H1 (cell line): ENCODE measurements at regions not wholly inside any gene's neighbourhood (a gene's known extent, or its start where the extent isn't known, plus 50 kb on each side); places are given as distances from the start of the nearest gene placed in this dataset.

Source experiments
- CTCF ChIA-PET: fragments of 300-600 bp; sonication (Branson Sonifier 250); formaldehyde crosslinking; loops from one replicate; lab custom pipeline; 2021; ENCODE audit not compliant: partially characterized antibody; lab: Charles Lee
- POLR2A ChIA-PET: fragments of 300-600 bp; sonication (Branson Sonifier 250); formaldehyde crosslinking; loops from one replicate; lab custom pipeline; 2021; ENCODE audit warnings: inconsistent platforms; ENCODE audit not compliant: partially characterized antibody; lab: Charles Lee
- DNase-seq, 2 experiments: peaks; one replicate each; pipeline versions ENCODE4 v3.0.0 to v3.0.0-alpha.2; 2010 to 2022; ENCODE audit warnings: low spot score in 2 of 2, low read depth in 1 of 2, mixed read lengths in 1 of 2
- FAIRE-seq: peaks from 2 replicates; lab custom pipeline; 2011; peaks lifted over from hg19 to GRCh38; lab: Jason Lieb, UNC
- H2AFZ ChIP-seq: 2 replicates; pipeline ENCODE4 v1.8.1; 2012; ENCODE audit warnings: low read length, inconsistent platforms
- H2AK5ac ChIP-seq: 2 replicates; pipeline ENCODE4 v1.6.1; 2013; ENCODE audit warnings: low read depth, low read length
- H2BK120ac ChIP-seq: replicated peaks from 2 replicates; pipeline ENCODE3; 2013; ENCODE audit warnings: low read depth, low read length, inconsistent platforms
- H2BK12ac ChIP-seq: 2 replicates; pipeline ENCODE4 v1.6.1; 2013; ENCODE audit warnings: low read depth, low read length
- H2BK15ac ChIP-seq: 2 replicates; pipeline ENCODE4 v1.6.1; 2013; ENCODE audit warnings: low read length
- H2BK20ac ChIP-seq: 2 replicates; pipeline ENCODE4 v1.6.1; 2013; ENCODE audit warnings: low read length
- H2BK5ac ChIP-seq: 2 replicates; pipeline ENCODE4 v1.6.1; 2013; ENCODE audit warnings: low read depth, low read length
- H3K14ac ChIP-seq: 2 replicates; pipeline ENCODE4 v1.6.1; 2013; ENCODE audit warnings: inconsistent platforms; ENCODE audit not compliant: insufficient read length
- H3K18ac ChIP-seq: 2 replicates; pipeline ENCODE4 v1.6.1; 2013; ENCODE audit warnings: low read length; ENCODE audit errors: extremely low read depth
- H3K23ac ChIP-seq: 2 replicates; pipeline ENCODE4 v1.6.1; 2013; ENCODE audit warnings: inconsistent platforms; ENCODE audit not compliant: insufficient read length
- H3K23me2 ChIP-seq: 2 replicates; pipeline ENCODE4 v1.6.1; 2013; ENCODE audit warnings: low read depth, low read length
- H3K27ac ChIP-seq: 2 replicates; pipeline ENCODE4 v1.6.1; 2011; ENCODE audit warnings: low read depth, low read length, inconsistent platforms
- H3K27me3 ChIP-seq, 4 experiments: replicated peaks in 1 of 4; 1 replicate in 1 of 4; 2 replicates in 3 of 4; pipeline versions ENCODE4 v1.6.1 to v1.8.1; 2011 to 2013; ENCODE audit warnings: low read length in 3 of 4, mild to moderate bottlenecking in 3 of 4, inconsistent platforms in 2 of 4, mixed read lengths in 2 of 4, moderate library complexity in 1 of 4; ENCODE audit not compliant: control insufficient read depth in 3 of 4, insufficient read depth in 3 of 4; ENCODE audit errors: extremely low read depth in 1 of 4
- H3K36me3 ChIP-seq, 4 experiments: 2 replicates each; pipeline versions ENCODE4 v1.6.1 to v1.8.1; 2011 to 2013; ENCODE audit warnings: mild to moderate bottlenecking in 4 of 4, low read length in 3 of 4, moderate library complexity in 2 of 4, control low read depth in 1 of 4, inconsistent platforms in 1 of 4; ENCODE audit not compliant: insufficient read depth in 4 of 4, control insufficient read depth in 2 of 4
- H3K4ac ChIP-seq: replicated peaks from 2 replicates; pipeline ENCODE3; 2013; ENCODE audit warnings: low read length, low read depth, mixed read lengths, inconsistent platforms; ENCODE audit not compliant: insufficient read length
- H3K4me1 ChIP-seq, 4 experiments: replicated peaks in 1 of 4; 1 replicate in 1 of 4; 2 replicates in 3 of 4; pipeline versions ENCODE4 v1.6.1 to v1.8.1; 2011 to 2013; ENCODE audit warnings: low read length in 3 of 4, inconsistent platforms in 2 of 4, mixed read lengths in 1 of 4; ENCODE audit not compliant: insufficient read depth in 4 of 4, control insufficient read depth in 3 of 4
- H3K4me2 ChIP-seq, 2 experiments: 2 replicates each; pipeline versions ENCODE4 v1.6.1 to v1.8.1; 2011 to 2013; ENCODE audit warnings: low read depth in 2 of 2, low read length in 2 of 2, control low read depth in 1 of 2, inconsistent platforms in 1 of 2, mild to moderate bottlenecking in 1 of 2; ENCODE audit not compliant: insufficient read depth in 1 of 2
- H3K4me3 ChIP-seq, 4 experiments: fragments of 200-600, 300-600 bp in 1 of 4; sonication (generic), shearing (Covaris generic), sonication (Bioruptor Twin) in 1 of 4; 2 replicates each; pipeline versions ENCODE4 v1.5.1 to v1.8.1; 2011 to 2016; ENCODE audit warnings: low read length in 4 of 4, low read depth in 3 of 4, control low read depth in 2 of 4, inconsistent platforms in 2 of 4, mild to moderate bottlenecking in 2 of 4, mixed read lengths in 1 of 4, moderate library complexity in 1 of 4; ENCODE audit not compliant: insufficient read depth in 2 of 4; ENCODE audit errors: extremely low read depth in 1 of 4
- H3K56ac ChIP-seq: replicated peaks from 2 replicates; pipeline ENCODE3; 2013; ENCODE audit warnings: low read depth, mild to moderate bottlenecking, mixed read lengths, low read length, inconsistent platforms; ENCODE audit not compliant: insufficient read length
- H3K79me1 ChIP-seq: 2 replicates; pipeline ENCODE4 v1.6.1; 2013; ENCODE audit warnings: low read depth, low read length, control low read depth
- H3K79me2 ChIP-seq, 2 experiments: 2 replicates each; pipeline versions ENCODE4 v1.6.1 to v1.8.1; 2012 to 2013; ENCODE audit warnings: low read length in 2 of 2, mild to moderate bottlenecking in 2 of 2, inconsistent platforms in 1 of 2; ENCODE audit not compliant: insufficient read depth in 2 of 2, control insufficient read depth in 1 of 2
- H3K9ac ChIP-seq, 4 experiments: replicated peaks in 1 of 4; 1 replicate in 1 of 4; 2 replicates in 3 of 4; pipeline versions ENCODE4 v1.6.1 to v1.8.1; 2011 to 2013; ENCODE audit warnings: low read depth in 3 of 4, low read length in 3 of 4, control low read depth in 2 of 4, mild to moderate bottlenecking in 2 of 4, moderate library complexity in 2 of 4, inconsistent platforms in 1 of 4; ENCODE audit errors: extremely low read depth in 1 of 4
- H3K9me3 ChIP-seq, 2 experiments: 2 replicates each; pipeline versions ENCODE4 v1.6.1 to v1.8.1; 2012 to 2013; ENCODE audit warnings: mild to moderate bottlenecking in 2 of 2, moderate library complexity in 2 of 2, control low read depth in 1 of 2, inconsistent platforms in 1 of 2, low read depth in 1 of 2, low read length in 1 of 2, mixed read lengths in 1 of 2; ENCODE audit not compliant: insufficient read depth in 2 of 2
- H4K20me1 ChIP-seq, 2 experiments: replicated peaks in 1 of 2; 2 replicates each; pipeline versions ENCODE3 to v1.8.1; 2011 to 2013; ENCODE audit warnings: inconsistent platforms in 2 of 2, low read length in 2 of 2, mild to moderate bottlenecking in 1 of 2; ENCODE audit not compliant: insufficient read depth in 2 of 2, control insufficient read depth in 1 of 2
- H4K5ac ChIP-seq: 2 replicates; pipeline ENCODE4 v1.6.1; 2013; ENCODE audit warnings: low read length, low read depth, mixed read lengths, inconsistent platforms; ENCODE audit not compliant: insufficient read length
- H4K8ac ChIP-seq: 2 replicates; pipeline ENCODE4 v1.8.0; 2013; ENCODE audit warnings: mild to moderate bottlenecking, moderate library complexity, low read length, inconsistent platforms; ENCODE audit not compliant: insufficient read depth; ENCODE audit errors: extremely low read depth
- H4K91ac ChIP-seq: replicated peaks from 2 replicates; pipeline ENCODE3; 2013; ENCODE audit warnings: low read length, mixed read lengths, inconsistent platforms; ENCODE audit not compliant: insufficient read length
- CBX5 ChIP-seq: fragments of 300-800, 300-1000 bp; sonication (generic); IDR thresholded peaks from 2 replicates; pipeline ENCODE4 v1.7.1; 2016; ENCODE audit warnings: antibody characterized with exemption, low read length, low read depth
- CHD2 ChIP-seq: IDR thresholded peaks from 2 replicates; pipeline ENCODE4 v1.6.1; 2012; ENCODE audit warnings: low read length, improper control_type of control experiment
- EGR1 ChIP-seq: IDR thresholded peaks from 2 replicates; pipeline ENCODE4 v1.6.1; 2011; ENCODE audit warnings: low read depth, low read length, borderline replicate concordance
- EP300 ChIP-seq, 2 experiments: IDR thresholded peaks; 1 replicate in 1 of 2; 2 replicates in 1 of 2; pipeline ENCODE4 v1.6.1; 2011 to 2012; ENCODE audit warnings: low read depth in 2 of 2, low read length in 2 of 2, mild to moderate bottlenecking in 2 of 2, borderline replicate concordance in 1 of 2, inconsistent platforms in 1 of 2, moderate library complexity in 1 of 2
- POLR2A ChIP-seq, 2 experiments: IDR thresholded peaks; 1 replicate in 1 of 2; 2 replicates in 1 of 2; pipeline ENCODE4 v1.6.1; 2011; ENCODE audit warnings: low read depth in 2 of 2, low read length in 2 of 2, mild to moderate bottlenecking in 2 of 2; ENCODE audit errors: control extremely low read depth in 1 of 2
- whole genome bisulfite sequencing, 2 experiments: shearing (Covaris generic) in 1 of 2; methylation state at CpG; one replicate each; pipeline versions ENCODE4 v1.1.6 to v1.1.7; 2013 to 2015; ENCODE audit warnings: low lambda C conversion rate in 2 of 2, mixed read lengths in 2 of 2, inconsistent platforms in 1 of 2, low coverage in 1 of 2, missing lambda C conversion rate in 1 of 2; ENCODE audit not compliant: insufficient replicate concordance in 2 of 2, insufficient coverage in 1 of 2, insufficient read length in 1 of 2; ENCODE audit errors: extremely low coverage in 1 of 2, missing lambda C conversion rate in 1 of 2; 5-methylcytosine and 5-hydroxymethylcytosine counted together

GRCh38 chr11:121887976-121888557 lies 227.9 kb downstream of the BLID start:
- Histone ChIP-seq H3K36me3 (no peaks in the 10 kb centered on the region), H2BK120ac (no peak overlapping the region), H3K18ac (no peak overlapping the region), H2BK20ac (no peak overlapping the region), H2AK5ac (no peak overlapping the region), H2BK12ac (no peak overlapping the region), H3K4ac (no peak overlapping the region), H3K4me2 (no peak overlapping the region), H2BK5ac (no peak overlapping the region), H4K20me1 (no peaks in the 10 kb centered on the region), H2AFZ (no peak overlapping the region), H4K8ac (no peak overlapping the region), H4K5ac (no peak overlapping the region), H3K79me2 (no peaks in the 10 kb centered on the region), H2BK15ac (no peak overlapping the region), H3K9ac (no peak overlapping the region), H3K23ac (no peak overlapping the region), H4K91ac (no peak overlapping the region), H3K23me2 (no peaks in the 10 kb centered on the region), H3K27me3 (no peaks in the 10 kb centered on the region), H3K27ac (no peak overlapping the region), H3K14ac (no peak overlapping the region), H3K9me3 (no peaks in the 10 kb centered on the region), H3K79me1 (no peaks in the 10 kb centered on the region)
- POLR2A ChIA-PET: no interaction called here
- 76% methylated on average over 4 of the region's 4 CpGs; no CpG with 5 or more reads in 1 of the 2 experiments for WGBS, 2 experiments
- CTCF ChIA-PET: interaction anchor here (0.6 to 1.2 kb wide), 2 partner anchors 17 to 551 kb away, joined by 3 to 4 read pairs; no protein-coding TSS in a partner anchor
- no peak for TF ChIP-seq EGR1
- TF ChIP-seq CBX5: no peak
- TF ChIP-seq POLR2A (IDR thresholded peaks at IDR 0.05; ENCODE audit: control extremely low read depth in 1 of 2, low read depth in 2 of 2, low read length in 2 of 2): no peak
- no peak for TF ChIP-seq CHD2
- no peak for TF ChIP-seq EP300 (IDR thresholded peaks at IDR 0.05; ENCODE audit: borderline replicate concordance in 1 of 2, low read depth in 2 of 2, low read length in 2 of 2)
- TF ChIP-seq, all 59 proteins: peak for 0
- no peak overlapping the region for H3K4me3 ChIP-seq
- H3K56ac ChIP-seq: no peak overlapping the region
- FAIRE-seq (no peak), DNase-seq (no peak)
- H3K4me1 ChIP-seq: peaks cover 0 to 4% (median 2%) of the 10 kb centered on the region in 4 experiments; a peak in 2 of 7 replicates
